ENCODE measurements at regions not wholly inside any gene's neighbourhood (a gene's known extent, or its start where the extent isn't known, plus 50 kb on each side); places are given as distances from the start of the nearest gene placed in this dataset.

- Histone ChIP-seq H3K36me3 (replicated peaks in 1 of 2) (no peaks in the 10 kb centered on the region), H3K27ac (no peak overlapping the region), H3K4me3 (no peak overlapping the region), H3K4me1 (replicated peaks in 1 of 2) (no peaks in the 10 kb centered on the region), H3K9me3 (replicated peaks in 1 of 3) (no peaks in the 10 kb centered on the region), H3K27me3 (no peaks in the 10 kb centered on the region)
- intact Hi-C loops (cut with DNase I): no loop called here
- WGBS, 4 donors: 71 to 95% (median 90%) methylated on average over 1 of the region's 1 CpG
- TF ChIP-seq POLR2A (IDR thresholded peaks at IDR 0.05) (no peak), CTCF (IDR thresholded peaks at IDR 0.05) (no peak)
- DNase-seq: no peak
Observed at GRCh38 chr1:238832106-238832505, 554.3 kb upstream of the CHRM3 start.

- H3K4me1 ChIP-seq (replicated peaks in 1 of 2): no peaks in the 10 kb centered on the region
- intact Hi-C loops (cut with DNase I): no loop called here
- no peaks in the 10 kb centered on the region for H3K27me3 ChIP-seq
- WGBS, 4 donors: 65 to 78% (median 69%) methylated on average over 3 of the region's 3 CpGs
- no peaks in the 10 kb centered on the region for H3K9me3 ChIP-seq (replicated peaks in 1 of 3)
- no peaks in the 10 kb centered on the region for H3K36me3 ChIP-seq (replicated peaks in 1 of 2)
- no peak for DNase-seq
- H3K4me3 ChIP-seq: no peak overlapping the region
- TF ChIP-seq CTCF (IDR thresholded peaks at IDR 0.05): no peak
- no peak for TF ChIP-seq POLR2A (IDR thresholded peaks at IDR 0.05)
- no peak overlapping the region for H3K27ac ChIP-seq
Observed at GRCh38 chr1:238830036-238830611, 556.2 kb upstream of the CHRM3 start.

- Histone ChIP-seq H3K4me1 (replicated peaks in 1 of 2) (no peaks in the 10 kb centered on the region), H3K9me3 (replicated peaks in 1 of 3) (no peaks in the 10 kb centered on the region), H3K27ac (no peak overlapping the region), H3K36me3 (replicated peaks in 1 of 2) (no peaks in the 10 kb centered on the region), H3K27me3 (no peaks in the 10 kb centered on the region), H3K4me3 (no peak overlapping the region)
- intact Hi-C loops (cut with DNase I): no loop called here
- DNase-seq: no peak
- TF ChIP-seq CTCF (IDR thresholded peaks at IDR 0.05) (no peak), POLR2A (IDR thresholded peaks at IDR 0.05) (no peak)
Observed at GRCh38 chr1:238826891-238827290, 559.5 kb upstream of the CHRM3 start.

GRCh38 chr1:238823416-238823815 lies 563.0 kb upstream of the CHRM3 start:
- TF ChIP-seq POLR2A (IDR thresholded peaks at IDR 0.05): no peak
- no peak for TF ChIP-seq CTCF (IDR thresholded peaks at IDR 0.05)
- H3K27ac ChIP-seq: no peak overlapping the region
- DNase-seq: no peak
- no peaks in the 10 kb centered on the region for H3K4me1 ChIP-seq (replicated peaks in 1 of 2)
- H3K9me3 ChIP-seq (replicated peaks in 1 of 3): no peaks in the 10 kb centered on the region
- intact Hi-C loops (cut with DNase I): no loop called here
- H3K36me3 ChIP-seq (replicated peaks in 1 of 2): no peaks in the 10 kb centered on the region
- H3K4me3 ChIP-seq: no peak overlapping the region
- H3K27me3 ChIP-seq: no peaks in the 10 kb centered on the region

Data from adrenal gland (tissue), 9 donors.